ENCODE measurements at regions not wholly inside any gene's neighbourhood (a gene's known extent, or its start where the extent isn't known, plus 50 kb on each side); places are given as distances from the start of the nearest gene placed in this dataset.

DNA sequence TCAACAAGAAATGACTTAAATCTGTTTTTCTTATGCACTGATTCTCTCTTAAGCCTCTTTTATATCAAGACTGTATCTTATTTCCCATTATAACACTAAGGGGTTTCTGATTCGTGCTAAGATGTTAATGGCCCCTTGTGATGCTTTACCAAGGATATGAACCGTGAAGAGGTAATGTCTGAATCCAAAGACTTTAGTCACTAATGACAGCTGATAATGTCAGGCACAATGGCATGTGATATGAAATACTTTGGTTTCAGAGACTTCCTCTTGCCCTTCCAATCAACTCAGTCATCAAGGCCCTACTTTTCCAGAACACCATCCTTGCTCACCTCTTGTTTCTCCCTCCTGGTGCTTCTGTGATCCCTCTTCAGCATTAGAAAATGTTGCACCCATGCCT lies 262.8 kb downstream of the KCNE4 start:
- Histone ChIP-seq H3K27ac (no peak overlapping the region), H3K36me3 (no peaks in the 10 kb centered on the region), H3K4me1 (ENCODE audit: control insufficient read depth in 1 of 2, low read depth in 2 of 2) (peaks cover 7 to 9% of the 10 kb centered on the region in 2 donors), H3K27me3 (replicated peaks; ENCODE audit: insufficient read depth) (no peaks in the 10 kb centered on the region), H3K4me3 (no peak overlapping the region), H3K9me3 (no peaks in the 10 kb centered on the region)
- ATAC-seq (ENCODE audit: insufficient number of reproducible peaks, low FRiP score, low read depth) (no peak), DNase-seq (ENCODE audit: low spot score) (no peak)
- TF ChIP-seq, protein P1, sequence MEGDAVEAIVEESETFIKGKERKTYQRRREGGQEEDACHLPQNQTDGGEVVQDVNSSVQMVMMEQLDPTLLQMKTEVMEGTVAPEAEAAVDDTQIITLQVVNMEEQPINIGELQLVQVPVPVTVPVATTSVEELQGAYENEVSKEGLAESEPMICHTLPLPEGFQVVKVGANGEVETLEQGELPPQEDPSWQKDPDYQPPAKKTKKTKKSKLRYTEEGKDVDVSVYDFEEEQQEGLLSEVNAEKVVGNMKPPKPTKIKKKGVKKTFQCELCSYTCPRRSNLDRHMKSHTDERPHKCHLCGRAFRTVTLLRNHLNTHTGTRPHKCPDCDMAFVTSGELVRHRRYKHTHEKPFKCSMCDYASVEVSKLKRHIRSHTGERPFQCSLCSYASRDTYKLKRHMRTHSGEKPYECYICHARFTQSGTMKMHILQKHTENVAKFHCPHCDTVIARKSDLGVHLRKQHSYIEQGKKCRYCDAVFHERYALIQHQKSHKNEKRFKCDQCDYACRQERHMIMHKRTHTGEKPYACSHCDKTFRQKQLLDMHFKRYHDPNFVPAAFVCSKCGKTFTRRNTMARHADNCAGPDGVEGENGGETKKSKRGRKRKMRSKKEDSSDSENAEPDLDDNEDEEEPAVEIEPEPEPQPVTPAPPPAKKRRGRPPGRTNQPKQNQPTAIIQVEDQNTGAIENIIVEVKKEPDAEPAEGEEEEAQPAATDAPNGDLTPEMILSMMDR (IDR thresholded peaks at IDR 0.05), result no peak

DNA sequence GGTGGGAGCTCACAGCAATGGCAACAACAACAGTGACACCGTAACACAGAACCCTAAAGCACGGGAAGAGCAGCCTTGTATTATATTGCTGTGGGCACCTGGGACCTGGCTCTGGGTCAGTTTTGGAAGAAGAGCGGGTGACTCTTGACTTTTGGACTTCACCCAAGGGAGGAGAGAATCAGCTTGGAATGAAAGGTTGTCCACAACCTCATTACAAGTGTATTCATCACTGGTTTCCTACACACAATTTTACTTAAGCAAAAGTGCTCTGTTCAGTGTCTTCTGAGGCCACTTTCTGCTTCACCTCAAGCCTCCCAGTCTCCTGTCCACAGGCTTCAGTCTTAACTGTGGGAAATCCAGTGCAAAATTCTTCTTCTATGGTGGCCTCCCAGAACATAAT lies 263.8 kb downstream of the KCNE4 start:
- Histone ChIP-seq H3K36me3 (no peaks in the 10 kb centered on the region), H3K4me1 (ENCODE audit: control insufficient read depth in 1 of 2, low read depth in 2 of 2) (peaks cover 8 to 13% of the 10 kb centered on the region in 2 donors), H3K4me3 (no peak overlapping the region), H3K9me3 (no peaks in the 10 kb centered on the region), H3K27ac (no peak overlapping the region), H3K27me3 (replicated peaks; ENCODE audit: insufficient read depth) (no peaks in the 10 kb centered on the region)
- TF ChIP-seq, protein P1 (IDR thresholded peaks at IDR 0.05), result no peak
- DNase-seq (ENCODE audit: low spot score), result no peak
- ATAC-seq (ENCODE audit: insufficient number of reproducible peaks, low FRiP score, low read depth), result no peak

DNA sequence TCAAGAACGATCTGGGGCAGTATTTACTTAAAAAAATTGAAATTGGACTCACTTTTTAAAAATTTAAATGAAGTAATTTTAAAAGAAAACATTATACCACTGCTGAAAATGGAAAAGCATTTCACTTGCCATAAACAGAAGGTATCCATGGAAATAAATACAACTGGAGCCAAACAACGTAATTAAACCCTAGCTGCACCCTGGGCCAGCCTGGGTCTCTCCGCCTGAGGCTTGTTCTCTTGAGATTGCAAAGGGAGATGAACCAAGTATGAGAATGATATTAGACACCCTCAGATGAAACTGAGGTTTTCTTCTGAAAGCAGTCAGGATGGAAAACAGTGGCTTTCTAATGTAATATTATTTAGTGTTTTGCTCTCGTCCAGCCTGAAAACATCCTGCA lies 264.4 kb downstream of the KCNE4 start:
- no peaks in the 10 kb centered on the region for H3K27me3 ChIP-seq (replicated peaks; ENCODE audit: insufficient read depth)
- no peak for DNase-seq (ENCODE audit: low spot score)
- peaks cover 8 to 13% of the 10 kb centered on the region in 2 donors for H3K4me1 ChIP-seq (ENCODE audit: control insufficient read depth in 1 of 2, low read depth in 2 of 2)
- no peak overlapping the region for H3K4me3 ChIP-seq
- H3K36me3 ChIP-seq, result no peaks in the 10 kb centered on the region
- TF ChIP-seq, protein P1 (IDR thresholded peaks at IDR 0.05), result no peak
- H3K27ac ChIP-seq, result no peak overlapping the region
- no peaks in the 10 kb centered on the region for H3K9me3 ChIP-seq
- no peak for ATAC-seq (ENCODE audit: insufficient number of reproducible peaks, low FRiP score, low read depth)

DNA sequence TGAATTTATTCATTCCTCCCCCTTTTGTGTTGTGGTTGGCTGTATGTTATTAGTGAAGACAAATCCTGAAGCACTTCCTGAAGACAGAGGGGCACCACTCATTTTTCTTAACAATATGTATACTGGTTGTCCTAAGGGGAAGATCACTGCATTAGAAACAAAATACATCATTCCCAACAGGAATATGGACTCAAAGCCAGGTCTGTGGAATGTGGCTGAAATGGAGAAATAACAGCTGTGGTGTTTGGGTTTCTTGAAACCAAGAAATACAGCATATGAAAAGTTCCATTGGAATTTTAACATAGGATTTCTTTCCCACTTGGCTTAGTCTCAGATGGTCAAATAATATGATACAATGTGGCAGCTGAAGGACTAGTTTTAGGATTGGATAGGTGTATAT lies 267.6 kb downstream of the KCNE4 start:
- peaks cover 13 to 15% of the 10 kb centered on the region in 2 donors for H3K4me1 ChIP-seq (ENCODE audit: control insufficient read depth in 1 of 2, low read depth in 2 of 2)
- no peaks in the 10 kb centered on the region for H3K27me3 ChIP-seq (replicated peaks; ENCODE audit: insufficient read depth)
- no peak overlapping the region for H3K4me3 ChIP-seq
- peak; percentile 4 for ATAC-seq (ENCODE audit: insufficient number of reproducible peaks, low FRiP score, low read depth)
- no peak for DNase-seq (ENCODE audit: low spot score)
- no peaks in the 10 kb centered on the region for H3K9me3 ChIP-seq
- peak overlapping the region in 1 of 2 donors; percentile 7 for H3K27ac ChIP-seq
- TF ChIP-seq, protein P1 (IDR thresholded peaks at IDR 0.05), result no peak
- no peaks in the 10 kb centered on the region for H3K36me3 ChIP-seq

DNA sequence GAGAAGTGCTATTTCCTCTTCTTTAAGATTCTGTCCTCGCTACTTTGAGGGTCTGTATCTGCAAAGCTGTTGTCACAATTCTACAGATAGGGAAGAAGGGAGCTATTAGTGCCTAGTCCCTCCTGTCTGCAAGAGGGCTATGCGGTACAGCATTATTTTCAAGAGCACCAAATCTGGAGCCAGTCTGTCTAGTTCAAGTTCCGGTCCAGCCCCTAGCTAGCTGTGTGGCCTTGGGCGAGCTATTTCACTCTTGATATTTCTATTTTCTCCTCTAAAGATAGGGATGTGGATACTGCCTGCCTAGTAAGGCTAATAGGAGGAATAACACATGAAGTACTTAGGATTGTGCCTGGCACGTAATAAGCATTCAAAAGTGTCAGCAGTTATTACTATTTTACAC lies 272.4 kb downstream of the KCNE4 start:
- peak overlapping the region; percentile 37 for H3K4me3 ChIP-seq
- H3K27ac ChIP-seq, result peak overlapping the region in 1 of 2 donors; percentile 27
- H3K36me3 ChIP-seq, result no peaks in the 10 kb centered on the region
- no peaks in the 10 kb centered on the region for H3K9me3 ChIP-seq
- DNase-seq (ENCODE audit: low spot score), result no peak
- TF ChIP-seq, protein P1 (IDR thresholded peaks at IDR 0.05), result no peak
- peaks cover 8 to 19% of the 10 kb centered on the region in 2 donors for H3K4me1 ChIP-seq (ENCODE audit: control insufficient read depth in 1 of 2, low read depth in 2 of 2)
- no peaks in the 10 kb centered on the region for H3K27me3 ChIP-seq (replicated peaks; ENCODE audit: insufficient read depth)
- no peak for ATAC-seq (ENCODE audit: insufficient number of reproducible peaks, low FRiP score, low read depth)

Data from thoracic aorta (tissue), 2 donors.